Stimulated activated naive CD8-positive, alpha-beta T cell treated with anti-CD3 and anti-CD28 coated beads, Interleukin-15, amount 100 ng/mL, for 72 hours (primary cell): ENCODE measurements at regions not wholly inside any gene's neighbourhood (a gene's known extent, or its start where the extent isn't known, plus 50 kb on each side); places are given as distances from the start of the nearest gene placed in this dataset.

ENCODE experiments used
- ATAC-seq: fragments of 150-1000 bp; cut with Tn5 transposase; 2 replicates; pipeline ENCODE4 v1.10.0; 2021; ENCODE audit warnings: mild to moderate bottlenecking, moderate library complexity
- DNase-seq, 2 donors: peaks; one replicate each; pipeline ENCODE4 v3.0.0; 2021 to 2022
- H3K27ac Mint-ChIP-seq, 2 donors: one replicate each; pipeline ENCODE4 v1.8.0; 2022; ENCODE audit warnings: mild to moderate bottlenecking in 2 of 2, mixed read lengths in 2 of 2, moderate library complexity in 2 of 2
- H3K27me3 Mint-ChIP-seq: one replicate; pipeline ENCODE4 v1.8.0; 2022; ENCODE audit warnings: mixed read lengths
- H3K4me1 Mint-ChIP-seq: one replicate; pipeline ENCODE4 v1.8.0; 2022; ENCODE audit warnings: mild to moderate bottlenecking, mixed read lengths
- H3K4me3 Mint-ChIP-seq, 2 donors: one replicate each; pipeline ENCODE4 v1.8.0; 2022; ENCODE audit warnings: mild to moderate bottlenecking in 2 of 2, mixed read lengths in 2 of 2, moderate library complexity in 1 of 2
- H3K9me3 Mint-ChIP-seq, 2 donors: one replicate each; pipeline ENCODE4 v1.8.0; 2022; ENCODE audit warnings: mixed read lengths in 2 of 2

GRCh38 chr2:70036290-70036689 lies 51.0 kb upstream of the PCBP1 start:
- Mint-ChIP-seq H3K4me1 (no peaks in the 10 kb centered on the region), H3K4me3 (no peak overlapping the region), H3K27ac (no peak overlapping the region), H3K27me3 (no peaks in the 10 kb centered on the region), H3K9me3 (peaks cover 0 to 2% of the 10 kb centered on the region in 2 donors)
- ATAC-seq (no peak), DNase-seq (no peak)

GRCh38 chr2:70035344-70035844 lies 51.9 kb upstream of the PCBP1 start:
- no peak overlapping the region for H3K27ac Mint-ChIP-seq
- no peaks in the 10 kb centered on the region for H3K4me1 Mint-ChIP-seq
- no peaks in the 10 kb centered on the region for H3K27me3 Mint-ChIP-seq
- ATAC-seq, result no peak
- DNase-seq, result no peak
- no peak overlapping the region for H3K4me3 Mint-ChIP-seq
- H3K9me3 Mint-ChIP-seq, result no peaks in the 10 kb centered on the region

DNA sequence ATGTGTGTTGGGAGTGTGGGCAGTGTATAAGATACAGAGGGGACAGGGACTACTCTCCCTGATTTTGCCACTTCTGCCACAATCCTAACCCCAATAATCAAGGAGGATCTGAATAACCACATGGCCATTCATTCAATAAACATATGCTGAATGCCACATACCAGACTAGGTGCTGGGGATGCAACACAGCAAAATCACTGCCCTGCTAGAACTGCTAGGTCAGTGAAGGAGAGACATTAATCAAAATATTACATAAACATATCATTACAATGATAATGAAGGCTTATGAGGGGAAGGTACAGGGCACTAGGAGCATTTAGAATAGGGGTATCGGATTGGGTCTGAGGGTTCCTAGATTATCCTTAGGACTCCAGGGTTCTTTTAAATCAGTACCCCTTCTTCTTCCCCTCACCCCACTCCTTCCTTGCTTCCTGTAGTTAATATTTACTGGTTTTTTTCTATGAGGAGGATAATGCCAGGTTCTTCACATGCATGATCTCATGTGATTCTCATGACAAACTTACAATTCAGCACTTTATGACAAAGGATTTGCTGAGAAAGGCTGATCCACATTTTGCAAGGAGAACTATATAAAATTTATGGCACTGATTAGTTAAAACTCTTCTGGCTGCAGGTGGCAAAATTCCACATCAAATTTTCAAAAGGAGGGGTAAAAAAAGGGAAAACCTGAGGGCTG lies 56.4 kb upstream of the PCBP1 start:
- Mint-ChIP-seq H3K9me3 (no peaks in the 10 kb centered on the region), H3K4me1 (peaks cover 7% of the 10 kb centered on the region), H3K4me3 (no peak overlapping the region), H3K27ac (peak overlapping the region in 1 of 2 donors; percentile 39), H3K27me3 (no peaks in the 10 kb centered on the region)
- no peak for ATAC-seq
- DNase-seq, result no peak

GRCh38 chr2:70029814-70030409 lies 57.4 kb upstream of the PCBP1 start:
- no peaks in the 10 kb centered on the region for H3K9me3 Mint-ChIP-seq
- ATAC-seq, result no peak
- H3K27ac Mint-ChIP-seq, result no peak overlapping the region
- H3K4me3 Mint-ChIP-seq, result no peak overlapping the region
- H3K4me1 Mint-ChIP-seq, result peaks cover 7% of the 10 kb centered on the region
- no peak for DNase-seq
- H3K27me3 Mint-ChIP-seq, result no peaks in the 10 kb centered on the region

DNA sequence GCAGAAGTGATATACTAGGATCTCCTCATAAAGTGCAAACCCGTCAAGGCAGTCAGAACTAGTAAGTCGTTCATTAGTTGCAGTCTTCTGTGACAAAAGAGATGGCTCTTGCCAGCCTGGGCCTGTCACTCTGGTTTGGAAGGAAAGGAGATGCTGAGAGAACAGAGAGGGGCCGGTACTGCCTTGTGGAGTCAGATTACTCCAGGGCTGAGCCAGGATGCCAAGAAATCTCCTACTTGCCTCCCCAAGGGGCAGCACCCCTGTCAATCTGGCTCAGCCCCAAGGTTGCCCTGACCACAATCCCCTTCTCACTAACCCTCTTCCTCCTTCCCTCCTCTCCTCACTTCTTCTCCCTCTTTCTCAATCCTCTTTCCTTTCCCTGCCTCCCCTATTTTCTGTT lies 62.9 kb upstream of the ASPRV1 start:
- no peak for ATAC-seq
- H3K27ac Mint-ChIP-seq, result no peak overlapping the region

GRCh38 chr2:70019096-70019495 lies 57.7 kb upstream of the ASPRV1 start:
- Mint-ChIP-seq H3K4me3 (no peak overlapping the region), H3K9me3 (peaks cover 9 to 11% of the 10 kb centered on the region in 2 donors), H3K4me1 (peaks cover 20% of the 10 kb centered on the region), H3K27ac (no peak overlapping the region), H3K27me3 (no peaks in the 10 kb centered on the region)
- no peak for ATAC-seq
- DNase-seq, result no peak

More for the DNA sequence above, 62.9 kb upstream of the ASPRV1 start:
- Mint-ChIP-seq H3K4me3 (no peak overlapping the region), H3K9me3 (no peaks in the 10 kb centered on the region), H3K27me3 (no peaks in the 10 kb centered on the region), H3K4me1 (peaks cover 7% of the 10 kb centered on the region)
- no peak for DNase-seq

- H3K9me3 Mint-ChIP-seq, result peaks cover 9 to 11% of the 10 kb centered on the region in 2 donors
- DNase-seq (no peak), ATAC-seq (no peak)
- H3K4me1 Mint-ChIP-seq, result peaks cover 22% of the 10 kb centered on the region
- no peaks in the 10 kb centered on the region for H3K27me3 Mint-ChIP-seq
- H3K27ac Mint-ChIP-seq, result no peak overlapping the region
- no peak overlapping the region for H3K4me3 Mint-ChIP-seq
Measured at GRCh38 chr2:70017962-70018361, 56.5 kb upstream of the ASPRV1 start.

- DNase-seq, result no peak
- Mint-ChIP-seq H3K4me3 (no peak overlapping the region), H3K9me3 (peaks cover 9 to 11% of the 10 kb centered on the region in 2 donors), H3K4me1 (peaks cover 40% of the 10 kb centered on the region), H3K27ac (no peak overlapping the region), H3K27me3 (no peaks in the 10 kb centered on the region)
- ATAC-seq, result no peak
Measured at GRCh38 chr2:70014959-70015358, 53.5 kb upstream of the ASPRV1 start.

GRCh38 chr2:70012887-70013286 lies 51.5 kb upstream of the ASPRV1 start:
- Mint-ChIP-seq H3K27me3 (no peaks in the 10 kb centered on the region), H3K4me3 (no peak overlapping the region), H3K4me1 (peaks cover 42% of the 10 kb centered on the region), H3K9me3 (no peaks in the 10 kb centered on the region), H3K27ac (peak overlapping the region in 1 of 2 donors; percentile 3)
- ATAC-seq (no peak), DNase-seq (no peak)

DNA sequence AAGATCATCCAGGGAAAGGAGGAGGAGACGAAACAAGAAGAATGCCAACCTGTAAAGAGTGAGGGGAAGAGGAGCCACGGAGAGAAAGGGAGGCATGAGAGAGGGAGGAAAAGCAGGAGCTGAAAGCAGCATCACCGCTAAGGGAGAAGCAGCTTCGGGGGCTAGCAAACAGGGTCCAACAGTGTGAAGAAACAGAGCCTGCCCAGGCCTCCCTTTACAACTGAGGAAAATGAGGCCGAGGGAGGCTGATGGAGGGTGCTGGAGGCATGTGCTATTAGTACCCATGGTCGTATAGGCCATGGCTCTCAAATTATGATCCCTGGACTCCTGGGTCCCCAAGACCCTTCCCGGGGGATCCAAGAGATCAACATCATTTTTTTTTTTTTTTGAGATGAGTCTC lies 50.4 kb upstream of the ASPRV1 start:
- H3K9me3 Mint-ChIP-seq, result no peaks in the 10 kb centered on the region
- peaks cover 42% of the 10 kb centered on the region for H3K4me1 Mint-ChIP-seq
- no peaks in the 10 kb centered on the region for H3K27me3 Mint-ChIP-seq
- no peak overlapping the region for H3K4me3 Mint-ChIP-seq
- peak overlapping the region in 1 of 2 donors; percentile 81 for H3K27ac Mint-ChIP-seq
- DNase-seq (no peak), ATAC-seq (no peak)

DNA sequence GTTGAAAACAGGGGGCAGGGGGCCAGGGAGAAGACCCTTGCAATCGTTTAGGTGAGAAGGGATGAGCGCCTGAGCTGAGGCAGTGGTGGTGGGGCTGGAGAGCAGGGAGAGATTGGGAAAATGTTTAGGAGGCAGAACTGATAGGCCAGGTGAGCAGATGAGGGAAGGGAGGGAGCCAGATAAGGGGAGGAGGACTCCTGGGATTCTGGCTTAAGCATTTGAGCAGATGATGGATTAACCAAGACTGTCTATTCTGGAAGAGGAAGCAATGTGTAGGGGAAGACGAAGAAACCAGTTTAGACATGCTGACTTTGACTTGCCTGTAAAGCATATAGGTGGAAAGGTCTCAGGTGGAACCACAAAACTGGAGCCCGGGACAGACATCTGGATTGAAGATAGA lies 49.9 kb upstream of the ASPRV1 start:
- H3K4me3 Mint-ChIP-seq, result no peak overlapping the region
- H3K27ac Mint-ChIP-seq, result peak overlapping the region in 1 of 2 donors; percentile 81
- ATAC-seq (no peak), DNase-seq (no peak)
- H3K27me3 Mint-ChIP-seq, result no peaks in the 10 kb centered on the region
- H3K9me3 Mint-ChIP-seq, result no peaks in the 10 kb centered on the region
- peaks cover 42% of the 10 kb centered on the region for H3K4me1 Mint-ChIP-seq
